Sigmoid colon (tissue), 6 donors: ENCODE measurements at regions not wholly inside any gene's neighbourhood (a gene's known extent, or its start where the extent isn't known, plus 50 kb on each side); places are given as distances from the start of the nearest gene placed in this dataset.
"Not testable (repeated sequence)": the region's sequence is repeated elsewhere in the genome, so short reads cannot be mapped to it uniquely, and the experiment has no call there.

Experiments
- DNase-seq: peaks from one replicate; pipeline ENCODE4 v3.0.0-alpha.2; 2019
- H3K27ac ChIP-seq, 4 donors: fragments of 200-600 bp; sonication (generic); one replicate each; pipeline ENCODE4 v1.5.1; 2016 to 2019; ENCODE audit warnings: mild to moderate bottlenecking in 1 of 4
- H3K27me3 ChIP-seq, 3 donors: fragments of 200-600 bp; sonication (generic); one replicate each; pipeline ENCODE4 v1.5.1; 2019; ENCODE audit warnings: mild to moderate bottlenecking in 1 of 3
- H3K36me3 ChIP-seq, 4 donors: fragments of 200-600 bp; sonication (generic); one replicate each; pipeline ENCODE4 v1.5.1; 2016 to 2019
- H3K4me1 ChIP-seq, 4 donors: fragments of 200-600 bp; sonication (generic); one replicate each; pipeline ENCODE4 v1.5.1; 2017 to 2019
- H3K4me3 ChIP-seq, 4 donors: fragments of 200-600 bp; sonication (generic); one replicate each; pipeline ENCODE4 v1.5.1; 2017 to 2019; ENCODE audit warnings: mild to moderate bottlenecking in 2 of 4, moderate library complexity in 1 of 4
- H3K9me3 ChIP-seq, 4 donors: fragments of 200-600 bp in 3 of 4; sonication (generic) in 3 of 4; one replicate each; pipeline versions ENCODE4 v1.5.1 to v1.6.1; 2013 to 2019
- EP300 ChIP-seq, 4 donors: sonication (generic); formaldehyde crosslinking; IDR thresholded peaks; one replicate each; pipeline ENCODE4 v1.6.1; 2017; ENCODE audit warnings: antibody characterized with exemption in 4 of 4
- POLR2A ChIP-seq, 2 donors: fragments of 450-650 bp; IDR thresholded peaks; one replicate each; pipeline ENCODE4 v1.6.1; 2016; ENCODE audit warnings: antibody characterized with exemption in 2 of 2, mild to moderate bottlenecking in 2 of 2, moderate library complexity in 2 of 2
- POLR2AphosphoS5 ChIP-seq, 4 donors: sonication (generic); formaldehyde crosslinking; IDR thresholded peaks; one replicate each; pipeline ENCODE4 v1.6.1; 2017; ENCODE audit warnings: antibody characterized with exemption in 4 of 4
- WGBS, 2 donors: extraction: QIAGEN DNeasy Blood & Tissue Kit; methylation state at CpG; one replicate each; pipeline ENCODE4 v1.1.7; 2013; 5-methylcytosine and 5-hydroxymethylcytosine counted together
- intact Hi-C: fragments of 100-400 bp; cut with DNase I; formaldehyde crosslinking; loops from one replicate; pipeline ENCODE4 v1.15.1; 2023
- TF ChIP-seq, protein P1 (sequence below), 4 experiments: fragments of 450-650 bp in 3 of 4; fragments of 200-600 bp in 1 of 4; IDR thresholded peaks; one replicate each; pipeline ENCODE4 v1.5.1; 2016 to 2019; ENCODE audit warnings: antibody characterized with exemption in 4 of 4, mild to moderate bottlenecking in 3 of 4, moderate library complexity in 2 of 4
- donor health status: healthy with polysubstance abuse.
- donor health status: healthy.

GRCh38 chrX:95536661-95537060 lies 1148.0 kb upstream of the DIAPH2 start:
- Histone ChIP-seq H3K4me1 (no peaks in the 10 kb centered on the region), H3K4me3 (no peak overlapping the region), H3K9me3 (no peaks in the 10 kb centered on the region), H3K36me3 (no peaks in the 10 kb centered on the region), H3K27ac (no peak overlapping the region), H3K27me3 (no peaks in the 10 kb centered on the region)
- intact Hi-C loops: no loop called here
- TF ChIP-seq POLR2A (IDR thresholded peaks at IDR 0.05): no peak
- TF ChIP-seq EP300 (IDR thresholded peaks at IDR 0.05): no peak
- no peak for TF ChIP-seq POLR2AphosphoS5 (IDR thresholded peaks at IDR 0.05)
- TF ChIP-seq, protein P1, sequence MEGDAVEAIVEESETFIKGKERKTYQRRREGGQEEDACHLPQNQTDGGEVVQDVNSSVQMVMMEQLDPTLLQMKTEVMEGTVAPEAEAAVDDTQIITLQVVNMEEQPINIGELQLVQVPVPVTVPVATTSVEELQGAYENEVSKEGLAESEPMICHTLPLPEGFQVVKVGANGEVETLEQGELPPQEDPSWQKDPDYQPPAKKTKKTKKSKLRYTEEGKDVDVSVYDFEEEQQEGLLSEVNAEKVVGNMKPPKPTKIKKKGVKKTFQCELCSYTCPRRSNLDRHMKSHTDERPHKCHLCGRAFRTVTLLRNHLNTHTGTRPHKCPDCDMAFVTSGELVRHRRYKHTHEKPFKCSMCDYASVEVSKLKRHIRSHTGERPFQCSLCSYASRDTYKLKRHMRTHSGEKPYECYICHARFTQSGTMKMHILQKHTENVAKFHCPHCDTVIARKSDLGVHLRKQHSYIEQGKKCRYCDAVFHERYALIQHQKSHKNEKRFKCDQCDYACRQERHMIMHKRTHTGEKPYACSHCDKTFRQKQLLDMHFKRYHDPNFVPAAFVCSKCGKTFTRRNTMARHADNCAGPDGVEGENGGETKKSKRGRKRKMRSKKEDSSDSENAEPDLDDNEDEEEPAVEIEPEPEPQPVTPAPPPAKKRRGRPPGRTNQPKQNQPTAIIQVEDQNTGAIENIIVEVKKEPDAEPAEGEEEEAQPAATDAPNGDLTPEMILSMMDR (IDR thresholded peaks at IDR 0.05): no peak
- DNase-seq: no peak

DNA sequence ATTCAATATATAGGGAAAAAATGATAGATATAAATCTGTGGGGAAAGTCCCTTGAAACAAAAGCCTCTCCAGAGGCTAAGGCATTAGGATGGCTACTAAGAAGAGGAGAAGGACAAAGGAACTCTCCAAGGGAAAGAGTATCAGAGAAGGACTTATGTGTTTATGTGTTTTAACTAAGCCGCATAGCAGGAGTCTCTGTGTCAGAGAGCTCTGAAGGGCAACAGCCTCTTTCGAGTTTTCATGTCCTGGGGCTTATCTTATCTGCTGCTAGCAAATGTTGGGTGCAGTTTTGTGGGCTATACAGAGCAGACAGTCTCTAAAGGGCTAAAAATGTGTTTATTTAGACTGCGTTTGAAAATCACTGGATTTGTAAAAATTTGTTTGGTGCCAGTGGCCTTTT lies 1145.6 kb upstream of the DIAPH2 start:
- Histone ChIP-seq H3K4me3 (no peak overlapping the region), H3K9me3 (no peaks in the 10 kb centered on the region), H3K36me3 (no peaks in the 10 kb centered on the region), H3K27ac (no peak overlapping the region), H3K27me3 (no peaks in the 10 kb centered on the region), H3K4me1 (no peaks in the 10 kb centered on the region)
- WGBS, 2 donors: 35 to 42% methylated on average over 3 of the region's 3 CpGs
- no peak for DNase-seq
- intact Hi-C loops: no loop called here
- TF ChIP-seq POLR2AphosphoS5 (IDR thresholded peaks at IDR 0.05) (no peak), EP300 (IDR thresholded peaks at IDR 0.05) (no peak), POLR2A (IDR thresholded peaks at IDR 0.05) (no peak)
- TF ChIP-seq, protein P1 (IDR thresholded peaks at IDR 0.05): no peak

GRCh38 chrX:95549552-95549951 lies 1135.1 kb upstream of the DIAPH2 start:
- H3K4me1 ChIP-seq, H3K27ac ChIP-seq, H3K27me3 ChIP-seq, intact Hi-C loops, H3K4me3 ChIP-seq, DNase-seq, H3K9me3 ChIP-seq, H3K36me3 ChIP-seq: not testable (repeated sequence)
- WGBS, 2 donors: 95 to 96% methylated on average over 18 of the region's 18 CpGs

DNA sequence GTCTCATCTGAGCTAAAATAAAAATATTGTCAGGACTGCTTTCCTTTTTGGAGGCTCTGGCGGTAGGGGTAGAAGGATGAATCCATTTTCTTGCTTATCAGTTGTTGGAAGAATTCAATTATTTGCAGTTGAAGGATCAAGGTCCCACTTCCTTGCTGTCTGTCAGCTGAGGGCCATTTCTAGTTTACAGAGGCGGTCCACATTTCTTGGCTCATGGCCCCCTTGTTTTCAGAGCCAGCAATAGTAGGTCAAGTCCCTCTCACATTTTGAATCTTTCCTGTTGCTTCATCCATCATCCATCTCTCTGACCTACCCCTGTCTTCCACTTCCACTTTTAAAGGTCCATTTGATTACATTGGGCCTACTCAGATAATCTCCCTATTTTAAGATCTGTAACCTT lies 1099.3 kb upstream of the DIAPH2 start:
- WGBS, 2 donors: 81 to 91% methylated on average over 2 of the region's 2 CpGs
- H3K36me3 ChIP-seq: no peaks in the 10 kb centered on the region
- no peak for TF ChIP-seq EP300 (IDR thresholded peaks at IDR 0.05)
- intact Hi-C loops: no loop called here
- H3K9me3 ChIP-seq: no peaks in the 10 kb centered on the region
- H3K27me3 ChIP-seq: no peaks in the 10 kb centered on the region
- H3K4me3 ChIP-seq: no peak overlapping the region
- H3K27ac ChIP-seq: no peak overlapping the region
- no peak for DNase-seq
- H3K4me1 ChIP-seq: no peaks in the 10 kb centered on the region

DNA sequence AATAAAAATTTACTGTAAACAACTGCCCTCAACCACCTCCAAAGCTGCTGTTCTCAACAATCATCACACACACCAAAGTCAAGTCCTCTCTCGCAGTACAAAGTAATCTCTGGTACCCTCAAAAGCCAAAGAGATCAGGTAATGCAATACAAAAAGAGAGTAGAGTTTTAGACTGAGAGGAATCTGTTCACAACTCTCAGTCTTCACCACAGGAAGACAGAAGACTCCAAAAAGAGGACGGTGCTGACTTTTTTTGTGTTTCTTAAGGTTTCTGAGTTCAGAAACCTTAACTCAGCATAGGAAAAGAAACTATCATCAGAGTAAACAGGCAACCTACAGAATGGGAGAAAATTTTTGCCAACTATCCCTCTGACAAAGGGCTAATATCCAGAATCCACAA lies 1072.3 kb upstream of the DIAPH2 start:
- intact Hi-C loops: no loop called here

DNA sequence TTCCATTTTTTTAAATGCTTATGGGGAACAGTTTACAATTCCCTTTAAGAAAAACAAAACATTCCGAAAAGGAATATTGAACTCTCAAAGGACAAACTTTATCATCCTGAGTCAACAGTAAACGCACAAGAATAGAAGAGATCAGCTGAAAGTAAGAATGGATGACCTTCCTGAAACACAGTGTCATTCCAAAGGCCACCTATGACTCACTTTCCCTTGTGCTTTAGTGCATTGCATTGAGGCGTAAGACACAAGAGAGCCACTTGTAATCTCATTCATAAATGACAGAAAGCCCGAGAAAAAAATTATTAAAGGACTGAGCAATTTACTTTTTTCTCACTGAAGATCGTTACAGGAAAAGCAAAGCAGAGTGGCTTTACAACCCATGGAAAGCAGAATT lies 1062.4 kb upstream of the DIAPH2 start:
- intact Hi-C loops: no loop called here
- 77 to 88% methylated on average over 5 of the region's 5 CpGs for WGBS, 2 donors
- no peaks in the 10 kb centered on the region for H3K4me1 ChIP-seq
- no peak for DNase-seq
- no peaks in the 10 kb centered on the region for H3K36me3 ChIP-seq
- H3K9me3 ChIP-seq: no peaks in the 10 kb centered on the region
- H3K27me3 ChIP-seq: no peaks in the 10 kb centered on the region
- H3K4me3 ChIP-seq: no peak overlapping the region
- no peak overlapping the region for H3K27ac ChIP-seq
- TF ChIP-seq, protein P1 (IDR thresholded peaks at IDR 0.05): no peak
- no peak for TF ChIP-seq POLR2A (IDR thresholded peaks at IDR 0.05)

More for the DNA sequence above, 1072.3 kb upstream of the DIAPH2 start:
- WGBS, 2 donors: 84 to 85% methylated on average over 2 of the region's 2 CpGs
- no peak overlapping the region for H3K27ac ChIP-seq
- no peaks in the 10 kb centered on the region for H3K36me3 ChIP-seq
- no peaks in the 10 kb centered on the region for H3K27me3 ChIP-seq
- no peak for DNase-seq
- H3K9me3 ChIP-seq: no peaks in the 10 kb centered on the region
- H3K4me1 ChIP-seq: no peaks in the 10 kb centered on the region
- TF ChIP-seq POLR2AphosphoS5 (IDR thresholded peaks at IDR 0.05) (no peak), POLR2A (IDR thresholded peaks at IDR 0.05) (no peak), EP300 (IDR thresholded peaks at IDR 0.05) (no peak)
- TF ChIP-seq, protein P1 (IDR thresholded peaks at IDR 0.05): no peak
- H3K4me3 ChIP-seq: no peak overlapping the region
